Tibial nerve (tissue), 4 donors: ENCODE measurements at regions not wholly inside any gene's neighbourhood (a gene's known extent, or its start where the extent isn't known, plus 50 kb on each side); places are given as distances from the start of the nearest gene placed in this dataset.

Experiments
- DNase-seq, 2 donors: peaks; one replicate each; pipeline ENCODE4 v3.0.0-alpha.2; 2019; ENCODE audit warnings: low spot score in 2 of 2
- H3K27ac ChIP-seq, 4 donors: fragments of 200-600 bp; sonication (generic) in 3 of 4; one replicate each; pipeline ENCODE4 v1.5.1; 2017 to 2019; ENCODE audit warnings: mild to moderate bottlenecking in 1 of 4
- H3K27me3 ChIP-seq, 2 donors: fragments of 200-600 bp; sonication (generic) in 1 of 2; one replicate each; pipeline versions ENCODE4 v1.5.1 to v1.6.0; 2017 to 2019
- H3K36me3 ChIP-seq, 3 donors: fragments of 200-600 bp; sonication (generic); one replicate each; pipeline ENCODE4 v1.5.1; 2018 to 2019
- H3K4me1 ChIP-seq, 4 donors: fragments of 200-600 bp; sonication (generic) in 3 of 4; one replicate each; pipeline ENCODE4 v1.5.1; 2017 to 2019
- H3K4me3 ChIP-seq, 4 donors: fragments of 200-600 bp; sonication (generic) in 3 of 4; one replicate each; pipeline ENCODE4 v1.5.1; 2017 to 2019; ENCODE audit warnings: mild to moderate bottlenecking in 1 of 4, moderate library complexity in 1 of 4
- H3K9me3 ChIP-seq, 4 donors: fragments of 200-600 bp; sonication (generic) in 3 of 4; one replicate each; pipeline ENCODE4 v1.5.1; 2017 to 2019
- CTCF ChIP-seq, 5 experiments: fragments of 200-600 bp in 3 of 5; fragments of 450-650 bp in 2 of 5; sonication (generic) in 3 of 5; IDR thresholded peaks; one replicate each; pipeline ENCODE4 v1.5.1; 2016 to 2019; ENCODE audit warnings: antibody characterized with exemption in 5 of 5, mild to moderate bottlenecking in 3 of 5, moderate library complexity in 2 of 5
- EP300 ChIP-seq, 2 donors: sonication (generic); formaldehyde crosslinking; IDR thresholded peaks; one replicate each; pipeline ENCODE4 v1.6.1; 2017; ENCODE audit warnings: antibody characterized with exemption in 2 of 2, mild to moderate bottlenecking in 1 of 2
- POLR2A ChIP-seq, 2 donors: fragments of 450-650 bp; IDR thresholded peaks; one replicate each; pipeline ENCODE4 v1.6.1; 2017; ENCODE audit warnings: antibody characterized with exemption in 2 of 2, mild to moderate bottlenecking in 2 of 2, moderate library complexity in 2 of 2
- WGBS, 2 donors: methylation state at CpG; one replicate each; pipeline ENCODE4 v1.1.5; 2018; 5-methylcytosine and 5-hydroxymethylcytosine counted together

- H3K27ac ChIP-seq = no peak overlapping the region
- TF ChIP-seq CTCF (IDR thresholded peaks at IDR 0.05) (no peak), EP300 (IDR thresholded peaks at IDR 0.05) (no peak), POLR2A (IDR thresholded peaks at IDR 0.05) (no peak)
These were observed 461.9 kb upstream of the CDH7 start for GRCh38 chr18:65288908-65289307.

DNA sequence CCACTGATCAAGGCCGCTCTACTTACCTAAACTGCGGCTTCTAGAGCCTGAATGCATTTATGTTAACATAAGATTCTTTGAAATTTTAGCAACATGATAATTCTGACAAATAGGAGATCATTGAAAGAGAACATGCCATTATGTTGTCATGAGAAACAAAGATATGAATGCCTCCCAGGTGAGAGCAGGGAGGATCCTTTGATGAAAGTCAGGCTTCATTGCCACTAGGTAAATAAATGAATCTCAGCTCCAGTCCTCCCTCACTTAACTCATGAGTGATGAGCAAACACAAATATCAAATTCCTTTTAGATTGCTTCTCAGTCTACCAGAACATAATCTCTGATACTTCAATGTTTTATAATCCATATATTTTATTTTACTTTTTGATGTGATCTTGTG, 463.2 kb upstream of the CDH7 start:
- Histone ChIP-seq H3K4me3 (no peak overlapping the region), H3K27me3 (no peaks in the 10 kb centered on the region), H3K9me3 (no peaks in the 10 kb centered on the region), H3K27ac (no peak overlapping the region), H3K4me1 (no peaks in the 10 kb centered on the region), H3K36me3 (no peaks in the 10 kb centered on the region)
- no peak for DNase-seq
- WGBS, 2 donors = 96 to 97% methylated on average over 2 of the region's 2 CpGs
- TF ChIP-seq POLR2A (IDR thresholded peaks at IDR 0.05) = no peak
- no peak for TF ChIP-seq CTCF (IDR thresholded peaks at IDR 0.05)

More at GRCh38 chr18:65288908-65289307, 461.9 kb upstream of the CDH7 start:
- Histone ChIP-seq H3K36me3 (no peaks in the 10 kb centered on the region), H3K9me3 (no peaks in the 10 kb centered on the region), H3K27me3 (no peaks in the 10 kb centered on the region), H3K4me3 (no peak overlapping the region), H3K4me1 (no peaks in the 10 kb centered on the region)
- no peak for DNase-seq
- WGBS, 2 donors = 67 to 73% methylated on average over 5 of the region's 5 CpGs

GRCh38 chr18:65282096-65282495, 468.7 kb upstream of the CDH7 start:
- Histone ChIP-seq H3K9me3 (no peaks in the 10 kb centered on the region), H3K4me1 (no peaks in the 10 kb centered on the region), H3K27me3 (no peaks in the 10 kb centered on the region), H3K27ac (no peak overlapping the region), H3K36me3 (no peaks in the 10 kb centered on the region), H3K4me3 (no peak overlapping the region)
- 58 to 66% methylated on average over 1 of the region's 1 CpG for WGBS, 2 donors
- no peak for DNase-seq
- no peak for TF ChIP-seq POLR2A (IDR thresholded peaks at IDR 0.05)

GRCh38 chr18:65279668-65280305, 471.0 kb upstream of the CDH7 start:
- Histone ChIP-seq H3K27me3 (no peaks in the 10 kb centered on the region), H3K9me3 (no peaks in the 10 kb centered on the region), H3K36me3 (no peaks in the 10 kb centered on the region), H3K4me1 (no peaks in the 10 kb centered on the region), H3K27ac (no peak overlapping the region), H3K4me3 (no peak overlapping the region)
- WGBS, 2 donors = 67 to 74% methylated on average over 4 of the region's 4 CpGs
- no peak for DNase-seq
- TF ChIP-seq CTCF (IDR thresholded peaks at IDR 0.05) (no peak), EP300 (IDR thresholded peaks at IDR 0.05) (no peak), POLR2A (IDR thresholded peaks at IDR 0.05) (no peak)

- no peak overlapping the region for H3K4me3 ChIP-seq
These were observed 471.7 kb upstream of the CDH7 start for GRCh38 chr18:65278939-65279667.

More at GRCh38 chr18:65278939-65279667, 471.7 kb upstream of the CDH7 start:
- H3K36me3 ChIP-seq = no peaks in the 10 kb centered on the region
- TF ChIP-seq POLR2A (IDR thresholded peaks at IDR 0.05) (no peak), EP300 (IDR thresholded peaks at IDR 0.05) (no peak), CTCF (IDR thresholded peaks at IDR 0.05) (no peak)
- no peaks in the 10 kb centered on the region for H3K9me3 ChIP-seq
- H3K27me3 ChIP-seq = no peaks in the 10 kb centered on the region
- no peaks in the 10 kb centered on the region for H3K4me1 ChIP-seq
- H3K27ac ChIP-seq = no peak overlapping the region
- WGBS, 2 donors = 87 to 89% methylated on average over 9 of the region's 9 CpGs
- DNase-seq = no peak
